Dedifferentiated amniotic fluid mesenchymal stem cell (primary cell): ENCODE measurements at regions not wholly inside any gene's neighbourhood (a gene's known extent, or its start where the extent isn't known, plus 50 kb on each side); places are given as distances from the start of the nearest gene placed in this dataset.

Experiments
- DNase-seq: peaks from one replicate; pipeline ENCODE4 v3.0.0-alpha.2; 2016; ENCODE audit errors: extremely low spot score

DNA sequence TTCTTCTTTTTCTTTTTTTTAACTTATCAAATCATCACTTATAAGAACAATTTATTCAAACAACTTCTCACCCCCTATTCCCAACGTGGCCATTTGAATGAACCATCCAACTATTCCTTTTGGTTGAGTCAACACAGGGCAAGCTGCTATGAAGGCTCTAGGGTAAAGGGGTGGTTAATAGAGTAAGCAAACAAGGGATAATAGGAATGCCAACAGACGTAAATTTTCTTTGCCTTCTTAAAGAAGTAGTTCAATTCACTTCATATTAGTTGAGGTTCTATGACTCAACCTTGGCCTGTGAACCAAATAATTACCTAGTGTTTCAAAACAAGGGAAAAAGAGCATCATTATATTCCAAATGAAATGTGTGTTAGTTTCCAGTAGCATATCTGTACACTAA is 1383.8 kb upstream of the SLC10A2 start:
- DNase-seq, result no peak

DNA sequence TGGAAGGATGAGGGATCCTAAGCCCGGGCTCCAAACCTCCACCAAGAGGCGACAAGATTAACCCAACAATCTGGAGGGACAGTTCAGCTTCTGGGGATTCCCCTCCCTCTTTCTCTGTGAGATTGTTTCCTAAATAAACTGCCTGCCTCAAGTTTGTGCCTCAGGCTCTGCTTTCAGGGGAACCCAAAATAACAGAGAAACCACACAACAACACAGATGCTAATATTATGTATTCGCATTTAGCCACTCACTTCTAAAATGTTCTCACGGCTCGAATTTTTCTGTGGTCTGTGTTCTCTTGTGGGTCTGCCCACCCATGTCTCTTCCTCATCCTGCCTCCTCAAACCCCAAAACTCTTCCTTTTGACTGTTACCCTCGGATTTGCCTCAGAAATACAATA is 1381.1 kb upstream of the SLC10A2 start:
- no peak for DNase-seq

DNA sequence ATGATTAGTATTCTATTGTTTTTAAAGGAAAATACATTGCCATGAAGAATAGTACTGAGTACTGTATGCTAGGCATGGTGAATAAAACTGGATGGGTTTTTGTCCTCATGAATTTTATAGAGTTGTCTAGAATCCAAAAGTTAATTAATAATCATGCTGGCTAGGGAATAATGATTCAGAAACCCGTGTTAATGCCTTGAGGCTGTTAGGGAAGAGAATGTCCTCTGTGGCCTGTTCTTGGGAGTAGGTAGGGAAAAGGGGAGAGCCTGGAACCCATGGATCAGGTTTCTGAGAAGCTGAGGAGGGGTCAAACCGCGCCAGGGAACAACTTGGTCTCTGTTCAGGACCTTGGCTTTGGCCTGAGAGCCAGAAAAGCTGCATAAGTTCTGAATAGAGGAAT is 1376.3 kb upstream of the SLC10A2 start:
- DNase-seq, result no peak

DNA sequence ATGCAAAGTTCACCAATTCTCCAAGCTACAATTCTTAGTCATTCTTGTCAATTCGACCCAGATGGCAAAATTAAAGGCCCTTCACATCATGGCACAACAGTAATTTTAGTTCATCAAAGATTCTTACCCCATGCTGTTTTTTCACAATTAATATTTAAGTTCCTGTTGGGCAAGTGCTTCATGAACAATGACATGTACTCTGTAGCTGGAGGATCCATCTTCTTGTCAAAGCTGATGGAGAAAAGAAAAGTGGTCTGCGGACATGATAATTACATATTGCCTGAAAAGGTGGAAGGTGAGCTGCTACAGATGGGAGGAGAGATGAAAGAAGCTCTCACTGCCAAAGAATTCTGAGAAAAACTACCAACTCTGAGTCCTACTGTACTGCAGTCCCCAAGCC is 1370.3 kb upstream of the SLC10A2 start:
- no peak for DNase-seq

DNA sequence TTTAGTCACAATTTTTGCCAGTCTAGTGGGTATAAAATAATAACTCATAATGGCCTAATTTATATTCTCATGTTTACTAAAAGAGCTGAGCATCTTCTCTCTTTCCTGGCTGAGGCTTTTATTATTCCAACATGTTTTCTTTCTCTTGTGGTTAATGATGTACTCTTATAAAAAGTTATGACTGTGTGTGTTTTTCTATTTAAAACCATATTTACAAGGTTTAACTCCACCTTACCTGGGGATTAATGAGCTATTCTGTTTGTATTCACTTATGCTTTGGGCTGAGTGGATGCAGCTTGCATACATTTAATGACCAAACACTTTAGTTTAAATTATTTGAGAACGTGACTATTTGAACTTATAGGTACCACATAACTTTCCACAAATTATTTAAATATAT is 1365.7 kb upstream of the SLC10A2 start:
- no peak for DNase-seq

DNA sequence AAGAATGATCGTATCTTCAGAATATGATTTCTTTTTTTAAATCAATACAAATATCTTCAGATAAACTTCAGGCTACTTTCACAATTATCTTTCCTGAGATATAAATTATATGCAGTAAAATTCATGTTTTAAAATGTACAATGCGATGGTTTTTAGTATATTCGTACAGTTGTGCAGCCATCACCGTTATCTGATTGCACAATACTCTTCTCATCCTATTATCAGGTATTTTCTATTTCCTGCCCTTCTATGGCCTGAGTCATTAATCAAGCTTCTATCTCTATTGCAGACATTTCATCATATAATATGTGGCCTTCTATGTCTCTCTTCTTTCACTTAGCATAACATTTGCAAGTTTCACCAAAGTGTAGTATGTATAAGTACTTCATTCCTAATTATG is 1360.2 kb upstream of the SLC10A2 start:
- no peak for DNase-seq

DNA sequence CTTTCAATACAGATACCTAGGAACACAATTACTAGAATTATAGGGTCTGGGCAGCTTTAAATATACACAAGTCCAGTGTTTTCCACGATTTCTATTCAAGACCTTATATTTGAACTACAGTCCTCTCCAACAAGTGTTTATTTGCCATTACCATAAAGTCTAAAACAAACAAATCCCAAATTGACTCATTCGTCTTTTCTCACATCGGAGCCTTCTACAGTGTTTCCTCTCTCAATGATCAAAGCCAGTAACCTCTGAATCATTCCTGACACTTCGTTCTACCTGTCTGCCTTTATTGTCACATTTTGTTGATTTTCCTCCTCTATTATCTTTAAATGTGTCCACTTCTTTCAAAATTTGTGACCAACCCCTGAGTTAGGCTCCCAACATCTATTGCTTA is 1356.5 kb upstream of the SLC10A2 start:
- DNase-seq, result no peak

DNA sequence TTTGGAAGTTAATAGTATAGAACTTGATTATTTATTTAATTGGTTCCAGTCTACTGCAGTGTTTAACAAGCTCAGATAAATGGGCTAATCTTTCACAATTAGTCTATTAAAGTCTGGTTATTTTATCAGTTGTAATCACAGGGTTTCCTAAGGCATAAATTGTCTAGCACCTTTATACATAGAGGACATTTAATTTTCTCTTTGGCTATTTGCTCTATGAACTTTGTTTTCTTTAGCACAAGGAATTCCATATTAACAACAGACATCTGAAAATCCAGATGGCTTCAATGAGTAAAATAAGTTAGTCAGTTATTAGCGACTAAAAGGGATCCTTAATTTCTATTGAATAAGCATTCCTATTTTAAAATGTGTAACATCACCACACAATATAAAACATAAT is 1350.8 kb upstream of the SLC10A2 start:
- DNase-seq, result no peak

DNA sequence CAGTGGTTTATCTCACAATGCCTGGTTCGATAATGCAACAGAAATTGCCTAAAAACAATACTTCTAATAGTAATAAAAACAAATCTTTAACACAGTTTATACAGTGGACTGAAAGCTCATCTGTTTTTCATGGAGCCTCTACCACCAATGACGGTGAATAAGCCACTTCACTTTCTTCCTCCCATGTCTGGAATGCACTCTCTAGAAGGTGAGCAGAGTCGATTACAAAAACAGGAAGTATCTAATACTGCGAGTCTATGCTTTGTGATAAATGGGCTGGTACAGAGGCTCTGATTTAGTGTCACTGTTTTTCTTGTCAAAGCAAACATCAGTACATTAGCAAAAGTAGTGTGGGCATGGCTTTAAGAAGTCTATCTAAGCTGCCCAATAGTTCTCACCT is 1348.6 kb upstream of the SLC10A2 start:
- DNase-seq, result no peak

DNA sequence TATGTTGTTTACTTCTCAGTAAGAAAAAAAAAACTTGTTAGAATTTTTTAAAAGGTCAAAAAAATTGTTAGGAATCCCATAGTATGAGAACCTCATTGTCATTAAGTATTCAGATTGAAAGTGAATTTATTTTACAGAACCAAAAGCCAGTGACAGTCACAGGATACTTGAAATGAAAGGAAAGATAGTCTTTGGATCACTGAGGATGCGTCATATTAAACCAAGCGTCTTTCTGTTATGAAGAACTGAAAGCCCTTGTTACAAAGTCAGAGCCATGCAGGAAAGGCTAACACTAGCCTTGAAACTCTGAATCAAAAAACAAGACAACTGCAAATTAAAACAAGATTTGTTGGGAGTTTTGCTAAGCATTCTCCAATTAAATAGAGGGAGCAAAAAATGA is 1348.0 kb upstream of the SLC10A2 start:
- DNase-seq, result no peak

DNA sequence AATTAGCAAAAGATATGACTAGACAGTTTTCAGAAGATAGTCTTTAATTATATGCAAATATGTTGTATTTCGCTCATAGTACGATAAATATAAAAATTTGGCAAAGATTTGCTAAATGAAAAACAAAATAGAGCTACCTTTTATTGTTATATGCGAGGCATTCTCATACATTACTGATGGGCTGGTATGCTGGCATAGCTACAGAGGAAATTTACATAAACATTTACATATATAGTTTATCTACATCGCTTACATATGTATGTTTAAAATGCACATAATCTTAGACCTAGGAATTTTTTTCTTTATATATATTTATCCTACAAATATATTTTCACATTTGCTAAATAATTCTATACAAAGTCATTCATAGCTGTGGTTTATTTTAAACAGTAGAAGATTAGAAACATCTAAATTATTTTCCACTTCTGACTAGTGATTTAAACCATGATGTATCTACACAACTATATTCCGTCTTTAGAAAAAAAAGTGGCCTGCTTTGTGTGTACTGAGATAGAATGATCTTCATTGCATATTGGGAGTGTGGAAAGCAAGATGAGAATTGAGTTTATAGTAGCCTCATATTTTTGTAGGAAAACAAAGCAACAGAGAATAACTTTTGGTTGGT is 1345.0 kb upstream of the SLC10A2 start:
- no peak for DNase-seq

DNA sequence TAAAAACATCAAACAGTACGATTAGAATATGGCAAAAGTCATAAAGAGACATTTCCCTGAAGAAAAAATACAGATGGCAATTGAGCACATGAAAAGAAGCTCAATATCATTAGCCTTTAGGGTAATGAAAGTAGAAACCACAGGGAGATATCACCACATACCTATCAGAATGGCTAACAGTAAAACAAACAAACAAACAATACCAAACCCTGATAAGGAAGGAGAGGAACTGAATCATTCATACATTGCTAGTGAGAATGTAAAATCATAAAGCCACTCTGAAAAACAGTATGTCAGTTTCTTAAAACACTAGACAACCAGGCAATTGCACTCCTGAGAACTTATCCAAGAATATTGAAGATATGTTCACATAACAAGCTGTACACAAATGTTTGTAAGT is 1342.5 kb upstream of the SLC10A2 start:
- no peak for DNase-seq

DNA sequence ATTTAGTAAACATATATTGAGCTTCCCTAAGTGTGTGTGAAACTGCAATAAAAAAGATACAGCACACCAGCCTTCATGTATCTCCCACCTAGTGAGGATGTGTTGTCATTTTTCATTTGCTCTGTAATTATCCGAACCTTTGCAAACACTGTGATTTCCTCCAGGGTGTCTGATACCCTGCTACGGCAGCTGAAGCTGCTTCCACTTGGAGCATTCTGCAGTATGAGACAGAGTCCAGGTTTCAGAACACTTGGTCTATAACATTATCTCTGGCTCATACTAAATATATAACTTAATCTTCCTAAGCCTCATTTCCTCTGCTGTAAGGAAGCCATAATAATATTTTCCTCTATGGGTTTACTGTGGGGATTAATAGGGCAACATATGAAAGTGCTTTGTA is 1338.1 kb upstream of the SLC10A2 start:
- no peak for DNase-seq

DNA sequence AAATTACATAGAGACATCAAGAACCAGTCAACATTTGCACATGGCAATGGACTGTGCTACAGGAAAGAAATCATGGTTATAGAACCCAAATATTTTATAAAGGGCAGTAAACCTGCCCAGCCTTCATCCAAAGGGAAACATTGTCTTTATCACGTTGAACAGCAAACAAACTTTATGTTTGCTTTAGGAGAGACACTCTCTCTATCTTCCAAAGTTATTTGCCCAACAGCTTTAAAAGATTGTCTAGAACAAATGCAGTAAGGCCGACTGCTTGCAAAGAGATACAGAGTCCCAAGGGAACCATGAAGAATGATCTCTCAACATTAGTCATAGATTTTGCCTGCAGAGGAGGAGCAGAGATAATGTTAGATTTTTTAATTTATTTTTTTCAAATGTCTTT is 1323.5 kb upstream of the SLC10A2 start:
- DNase-seq, result no peak

DNA sequence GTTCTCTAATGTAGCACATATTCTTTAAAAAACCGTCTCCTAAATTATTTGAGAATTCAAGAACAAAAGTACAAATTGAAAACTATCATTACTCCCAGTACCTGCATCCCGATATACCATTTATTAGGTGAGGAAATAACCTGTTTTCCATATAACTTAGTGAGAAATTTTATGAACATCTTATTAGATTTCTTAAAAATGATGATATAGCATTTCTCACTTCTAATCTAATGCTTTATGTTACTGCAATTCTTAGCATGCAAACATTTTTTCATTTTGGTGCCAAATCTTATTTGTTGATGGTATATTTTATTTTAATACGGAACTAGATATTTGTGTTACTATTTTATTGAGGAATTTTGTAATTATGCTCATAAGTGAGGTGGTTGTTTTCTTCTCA is 1321.3 kb upstream of the SLC10A2 start:
- no peak for DNase-seq

DNA sequence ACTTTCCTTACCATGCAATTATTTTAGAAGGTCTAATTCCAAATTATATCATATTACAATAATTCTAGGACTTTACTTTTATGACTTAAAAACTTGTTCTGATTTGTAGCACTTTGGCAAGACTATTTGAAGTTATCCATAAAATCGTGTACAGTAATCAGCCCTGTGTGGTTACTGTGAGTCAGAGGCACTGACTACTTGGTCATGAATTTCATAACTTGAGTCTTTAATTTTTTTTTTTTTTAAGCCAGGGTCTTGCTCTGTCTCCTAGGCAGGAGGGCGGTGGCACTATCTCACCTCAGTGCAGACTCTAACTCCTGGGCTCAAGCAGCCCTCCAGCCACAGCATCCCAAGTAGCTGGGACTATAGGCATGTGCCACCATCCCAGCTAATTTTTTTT is 1319.2 kb upstream of the SLC10A2 start:
- no peak for DNase-seq

DNA sequence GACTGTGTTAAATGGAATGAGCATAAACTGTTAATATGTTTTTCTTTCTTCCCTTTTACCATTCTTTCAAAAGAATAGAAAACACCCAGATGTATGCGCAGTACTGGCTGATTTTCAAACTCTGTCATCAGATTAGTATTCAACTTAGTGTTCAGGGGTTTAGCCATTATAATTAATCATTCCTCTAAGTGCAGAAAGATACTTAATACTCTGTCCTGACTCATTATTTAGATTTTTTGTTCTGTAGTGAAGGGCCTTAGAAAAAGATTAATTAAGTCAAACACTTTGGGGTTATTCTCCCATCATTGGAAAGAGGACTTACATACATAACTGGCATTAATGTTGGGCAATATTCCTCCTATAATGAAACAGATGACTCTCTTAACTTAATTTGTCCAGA is 1316.7 kb upstream of the SLC10A2 start:
- DNase-seq, result no peak

DNA sequence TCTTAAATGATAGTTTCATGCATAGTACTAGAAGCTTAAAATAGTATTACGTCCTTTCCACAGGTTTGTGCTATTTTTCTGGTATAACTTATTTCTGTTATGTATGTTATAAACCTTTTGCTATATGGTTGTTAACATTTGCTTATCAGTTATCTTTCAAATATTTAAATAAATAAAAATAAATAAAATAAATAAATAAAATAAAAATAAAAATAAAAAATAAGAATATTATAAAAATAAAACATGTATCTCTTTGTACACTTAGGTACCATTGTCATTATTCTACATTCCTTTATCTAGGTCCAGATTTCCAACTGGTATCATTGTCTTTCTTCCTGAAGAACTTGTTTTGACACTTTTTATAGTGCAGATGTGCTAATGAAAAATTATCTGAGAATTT is 1310.4 kb upstream of the SLC10A2 start:
- DNase-seq, result no peak

DNA sequence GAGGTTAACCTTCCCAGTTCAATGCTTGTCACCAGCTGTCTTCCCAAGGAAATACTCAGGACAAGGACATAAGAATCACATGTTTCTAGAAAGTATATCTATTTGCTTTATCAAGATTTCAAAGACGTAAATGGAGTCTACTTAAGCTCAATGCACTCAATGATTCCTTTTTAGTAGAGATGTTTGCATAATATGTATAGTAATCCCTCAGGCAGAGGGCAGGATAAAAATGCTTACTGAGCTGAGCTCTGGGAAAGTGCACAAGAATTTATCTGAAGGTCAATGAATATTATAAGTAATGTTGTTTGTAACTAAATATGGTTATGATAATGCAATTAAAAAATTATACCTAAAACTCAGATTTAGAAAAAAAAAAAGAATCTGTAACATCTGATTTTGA is 1309.4 kb upstream of the SLC10A2 start:
- DNase-seq, result no peak

DNA sequence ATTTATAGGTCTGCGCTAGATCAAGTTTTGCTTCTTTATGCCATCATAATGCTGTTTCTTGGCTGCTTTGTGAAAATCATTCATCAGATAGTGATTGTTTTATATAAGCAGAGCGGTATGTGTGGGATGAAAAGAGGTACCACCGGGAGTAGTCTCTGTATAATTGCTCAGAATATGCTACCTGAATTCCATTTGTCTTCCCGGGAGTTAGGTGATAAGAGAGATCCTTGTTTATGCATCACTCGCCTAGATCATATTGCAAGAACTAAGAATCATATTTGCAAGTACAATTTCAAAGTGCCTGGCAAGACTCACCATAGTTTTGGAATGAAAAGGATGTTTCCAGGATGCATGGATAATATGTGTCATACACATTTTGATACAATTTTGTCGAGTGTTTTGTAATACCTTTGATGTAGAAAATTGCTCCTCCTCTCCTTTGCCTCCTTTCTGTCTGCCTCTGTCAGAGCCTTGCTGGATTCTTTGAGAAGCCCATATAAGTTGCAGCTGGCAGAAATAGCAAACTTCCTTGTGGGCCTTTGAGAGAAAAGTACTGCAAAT is 1306.0 kb upstream of the SLC10A2 start:
- DNase-seq, result no peak

DNA sequence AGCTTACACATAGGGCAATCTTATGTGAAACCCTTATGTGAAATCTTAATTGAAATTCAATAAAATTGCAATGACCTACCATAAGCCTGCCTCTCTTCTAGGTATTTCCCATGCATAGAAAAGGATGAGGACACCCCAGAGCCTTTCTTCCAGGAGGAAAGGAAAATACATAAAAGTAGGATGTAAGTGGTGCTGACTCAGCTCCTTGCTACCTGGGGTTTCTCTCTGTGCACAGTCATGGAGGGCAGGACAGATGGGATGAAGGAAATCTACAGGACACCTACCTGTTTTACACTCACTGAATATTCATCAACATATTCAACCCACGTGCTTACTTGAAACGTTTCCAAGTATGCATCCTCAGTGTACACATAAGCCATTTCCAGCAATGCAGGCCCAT is 1299.2 kb upstream of the SLC10A2 start:
- DNase-seq, result no peak

DNA sequence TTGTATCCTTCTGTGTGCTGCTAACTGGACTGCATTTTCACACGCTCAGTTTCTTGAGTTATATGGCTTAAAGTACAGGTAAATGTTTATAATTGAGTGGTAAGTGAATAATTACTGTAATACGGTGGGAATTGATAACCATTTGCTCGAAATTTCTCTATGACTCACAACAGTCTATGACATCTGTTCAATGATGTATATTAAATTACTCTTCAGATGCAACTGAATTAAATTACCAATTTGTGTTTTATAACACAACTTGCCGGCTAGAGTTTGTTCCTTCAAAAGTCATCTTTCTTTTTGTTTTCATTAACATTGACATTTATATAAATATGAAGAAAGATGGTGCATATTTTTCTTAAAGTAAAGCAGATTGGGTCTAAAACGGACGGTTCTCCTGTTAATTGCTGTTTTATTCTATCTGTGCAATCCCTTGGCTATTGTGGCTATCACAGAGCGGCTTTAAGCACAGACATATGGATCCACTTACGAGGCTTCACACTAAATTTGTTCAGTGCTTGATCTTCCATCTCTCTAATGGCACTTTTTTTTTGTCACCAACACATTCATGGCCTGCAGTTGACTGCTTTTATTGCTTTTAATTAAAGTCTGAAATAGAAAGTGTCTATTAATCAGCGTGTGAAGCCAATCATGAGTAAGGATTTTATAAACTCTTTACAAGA is 1291.6 kb upstream of the SLC10A2 start:
- no peak for DNase-seq

DNA sequence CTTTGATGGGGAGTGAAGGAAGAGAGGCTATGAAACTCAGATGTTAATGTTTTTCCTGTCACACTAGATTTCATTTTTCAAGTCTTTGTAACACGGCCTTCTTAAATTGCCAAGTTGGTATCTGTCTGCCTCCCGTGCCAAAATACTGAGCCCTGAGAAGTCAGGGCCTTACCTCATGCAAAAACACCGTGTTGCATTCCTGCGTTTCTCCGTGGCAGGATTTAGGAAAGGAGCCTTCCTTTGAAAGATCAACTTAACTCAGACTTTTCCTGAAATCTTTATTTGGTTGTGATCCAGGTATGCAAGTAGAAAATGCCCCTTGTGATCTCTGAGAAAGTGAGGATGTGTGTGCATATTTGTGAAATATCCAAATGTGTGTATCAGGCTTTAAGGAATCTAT is 1291.0 kb upstream of the SLC10A2 start:
- DNase-seq, result no peak
